SU-DHL-6 (cell line): ENCODE measurements at regions not wholly inside any gene's neighbourhood (a gene's known extent, or its start where the extent isn't known, plus 50 kb on each side); places are given as distances from the start of the nearest gene placed in this dataset.

Experiments used
- H2AFZ ChIP-seq: fragments of 200-600 bp; sonication (generic); 2 replicates; pipeline ENCODE4 v1.6.1; 2014; ENCODE audit warnings: low read depth, mild to moderate bottlenecking, moderate library complexity, mixed read lengths, antibody characterized with exemption, low read length; ENCODE audit not compliant: severe bottlenecking
- H3F3A ChIP-seq: fragments of 200-600 bp; shearing (Covaris generic); 2 replicates; pipeline ENCODE4 v1.6.0; 2016; ENCODE audit warnings: antibody characterized with exemption, mild to moderate bottlenecking; ENCODE audit not compliant: insufficient read depth
- H3K27ac ChIP-seq: fragments of 200-600 bp; sonication (generic); 2 replicates; pipeline ENCODE4 v1.5.1; 2016; ENCODE audit warnings: low read depth, mild to moderate bottlenecking, low read length, moderate library complexity, mixed read lengths
- H3K27me3 ChIP-seq: fragments of 200-600 bp; sonication (generic), shearing (Covaris generic); 2 replicates; pipeline ENCODE4 v1.6.0; 2014; ENCODE audit warnings: mild to moderate bottlenecking, low read length
- H3K36me3 ChIP-seq: fragments of 200-600 bp; sonication (generic); 2 replicates; pipeline ENCODE4 v1.6.1; 2014; ENCODE audit warnings: mild to moderate bottlenecking, low read length, mixed read lengths
- H3K4me2 ChIP-seq: fragments of 300-600, 200-600 bp; shearing (Covaris generic), sonication (generic); 2 replicates; pipeline ENCODE4 v1.6.0; 2014; ENCODE audit warnings: low read length, low read depth, mild to moderate bottlenecking; ENCODE audit not compliant: poor library complexity, severe bottlenecking
- H3K4me3 ChIP-seq: fragments of 200-600 bp; sonication (generic); 2 replicates; pipeline ENCODE4 v1.5.1; 2014; ENCODE audit warnings: antibody characterized with exemption, low read length, mild to moderate bottlenecking, mixed read lengths; ENCODE audit not compliant: insufficient read depth, poor library complexity, severe bottlenecking
- H3K79me2 ChIP-seq: fragments of 200-600 bp; sonication (generic); 2 replicates; pipeline ENCODE4 v1.6.1; 2014; ENCODE audit warnings: mild to moderate bottlenecking, low read length, moderate library complexity; ENCODE audit not compliant: insufficient read depth
- H3K9ac ChIP-seq: fragments of 200-600 bp; sonication (generic); 2 replicates; pipeline ENCODE4 v1.7.0; 2014; ENCODE audit warnings: mild to moderate bottlenecking, low read length
- H3K9me2 ChIP-seq: fragments of 200-600 bp; sonication (generic); replicated peaks from 2 replicates; pipeline ENCODE4 v1.6.1; 2014; ENCODE audit warnings: low read length; ENCODE audit not compliant: insufficient read depth
- H3K9me3 ChIP-seq: fragments of 200-600 bp; sonication (generic); 2 replicates; pipeline ENCODE4 v1.6.1; 2014; ENCODE audit warnings: low read length, mixed read lengths; ENCODE audit not compliant: insufficient read depth
- H4K20me1 ChIP-seq: fragments of 200-600 bp; sonication (generic); 2 replicates; pipeline ENCODE4 v1.6.1; 2014; ENCODE audit warnings: low read depth, mild to moderate bottlenecking, antibody characterized with exemption, low read length, moderate library complexity, mixed read lengths
- EZH2phosphoT487 ChIP-seq: fragments of 200-600 bp; sonication (generic), shearing (Covaris generic); conservative IDR thresholded peaks from 2 replicates; pipeline ENCODE4 v1.6.1; 2018; ENCODE audit warnings: mild to moderate bottlenecking, antibody characterized with exemption, low read length, moderate library complexity, mixed read lengths
- TF ChIP-seq, protein P1 (sequence below): fragments of 200-600 bp; sonication (generic); IDR thresholded peaks from one replicate; pipeline ENCODE4 v1.5.1; 2017; ENCODE audit warnings: antibody characterized with exemption, mild to moderate bottlenecking, low read length, moderate library complexity; ENCODE audit not compliant: insufficient read depth, poor library complexity, severe bottlenecking

DNA sequence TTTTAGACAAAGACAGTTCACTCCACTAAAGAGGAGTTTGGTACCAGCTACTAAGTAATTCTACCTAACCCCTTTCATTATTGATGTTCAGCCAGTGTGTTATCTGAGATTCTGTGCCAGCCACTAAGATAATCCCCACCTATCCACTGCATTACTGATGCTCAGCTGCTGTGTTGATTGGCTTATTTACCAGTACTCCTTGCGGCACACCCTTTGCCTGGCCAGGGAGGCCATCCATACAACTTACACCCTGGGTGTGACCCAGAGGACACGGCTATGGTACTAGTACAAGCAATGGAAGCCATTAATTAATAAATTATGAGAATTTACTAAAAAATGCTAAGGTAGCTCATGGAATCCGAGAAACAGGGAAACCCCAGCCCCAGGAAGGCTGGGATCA lies 290.7 kb upstream of the CTNNB1 start:
- no peaks in the 10 kb centered on the region for H3F3A ChIP-seq
- TF ChIP-seq, protein P1, sequence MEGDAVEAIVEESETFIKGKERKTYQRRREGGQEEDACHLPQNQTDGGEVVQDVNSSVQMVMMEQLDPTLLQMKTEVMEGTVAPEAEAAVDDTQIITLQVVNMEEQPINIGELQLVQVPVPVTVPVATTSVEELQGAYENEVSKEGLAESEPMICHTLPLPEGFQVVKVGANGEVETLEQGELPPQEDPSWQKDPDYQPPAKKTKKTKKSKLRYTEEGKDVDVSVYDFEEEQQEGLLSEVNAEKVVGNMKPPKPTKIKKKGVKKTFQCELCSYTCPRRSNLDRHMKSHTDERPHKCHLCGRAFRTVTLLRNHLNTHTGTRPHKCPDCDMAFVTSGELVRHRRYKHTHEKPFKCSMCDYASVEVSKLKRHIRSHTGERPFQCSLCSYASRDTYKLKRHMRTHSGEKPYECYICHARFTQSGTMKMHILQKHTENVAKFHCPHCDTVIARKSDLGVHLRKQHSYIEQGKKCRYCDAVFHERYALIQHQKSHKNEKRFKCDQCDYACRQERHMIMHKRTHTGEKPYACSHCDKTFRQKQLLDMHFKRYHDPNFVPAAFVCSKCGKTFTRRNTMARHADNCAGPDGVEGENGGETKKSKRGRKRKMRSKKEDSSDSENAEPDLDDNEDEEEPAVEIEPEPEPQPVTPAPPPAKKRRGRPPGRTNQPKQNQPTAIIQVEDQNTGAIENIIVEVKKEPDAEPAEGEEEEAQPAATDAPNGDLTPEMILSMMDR, result no peak
- no peak for TF ChIP-seq EZH2phosphoT487
- no peaks in the 10 kb centered on the region for H3K36me3 ChIP-seq
- H3K9ac ChIP-seq, result no peak overlapping the region
- no peak overlapping the region for H3K4me2 ChIP-seq
- H3K4me3 ChIP-seq, result no peak overlapping the region
- no peaks in the 10 kb centered on the region for H3K79me2 ChIP-seq
- H2AFZ ChIP-seq, result no peak overlapping the region
- H3K27ac ChIP-seq, result no peak overlapping the region
- no peaks in the 10 kb centered on the region for H3K9me2 ChIP-seq
- no peaks in the 10 kb centered on the region for H4K20me1 ChIP-seq
- H3K9me3 ChIP-seq, result no peaks in the 10 kb centered on the region
- H3K27me3 ChIP-seq, result no peaks in the 10 kb centered on the region

- TF ChIP-seq EZH2phosphoT487, result no peak
- TF ChIP-seq, protein P1, result no peak
- Histone ChIP-seq H3K36me3 (no peaks in the 10 kb centered on the region), H2AFZ (no peak overlapping the region), H3K9ac (no peak overlapping the region), H3F3A (no peaks in the 10 kb centered on the region), H3K27me3 (no peaks in the 10 kb centered on the region), H4K20me1 (no peaks in the 10 kb centered on the region), H3K9me3 (no peaks in the 10 kb centered on the region), H3K9me2 (no peaks in the 10 kb centered on the region), H3K79me2 (no peaks in the 10 kb centered on the region), H3K4me2 (no peak overlapping the region), H3K4me3 (no peak overlapping the region), H3K27ac (no peak overlapping the region)
Measured at GRCh38 chr3:40911264-40911663, 288.0 kb upstream of the CTNNB1 start.

DNA sequence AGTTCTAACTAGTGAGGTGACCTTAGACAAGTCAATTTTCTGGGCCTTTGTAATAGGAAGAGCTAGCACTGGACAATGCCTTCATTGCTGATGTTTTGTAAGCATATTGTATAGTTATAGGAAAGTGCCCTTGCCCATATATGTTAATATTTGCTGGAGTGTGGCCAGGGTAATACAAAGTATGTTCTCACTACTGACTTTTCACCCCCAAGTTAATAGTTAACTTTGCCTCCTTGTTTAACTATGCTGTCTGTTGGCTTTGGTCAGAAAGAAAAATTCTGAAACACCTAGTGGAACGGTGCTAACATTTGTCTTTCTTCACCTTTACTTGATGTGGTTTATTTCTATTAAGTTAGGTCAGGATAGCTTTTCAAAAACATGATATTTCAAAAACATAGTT lies 287.4 kb upstream of the CTNNB1 start:
- Histone ChIP-seq H3K9me2 (no peaks in the 10 kb centered on the region), H3K4me2 (no peak overlapping the region), H3F3A (no peaks in the 10 kb centered on the region), H2AFZ (no peak overlapping the region), H3K27ac (no peak overlapping the region), H4K20me1 (no peaks in the 10 kb centered on the region), H3K36me3 (no peaks in the 10 kb centered on the region), H3K9me3 (no peaks in the 10 kb centered on the region), H3K4me3 (no peak overlapping the region), H3K79me2 (no peaks in the 10 kb centered on the region), H3K9ac (no peak overlapping the region), H3K27me3 (no peaks in the 10 kb centered on the region)
- TF ChIP-seq EZH2phosphoT487, result no peak
- TF ChIP-seq, protein P1, result no peak
